RWPE1 (cell line): ENCODE measurements at regions not wholly inside any gene's neighbourhood (a gene's known extent, or its start where the extent isn't known, plus 50 kb on each side); places are given as distances from the start of the nearest gene placed in this dataset.

ENCODE experiments used
- CTCF ChIA-PET: fragments of 350-600 bp; sonication (Branson Sonifier 250); formaldehyde crosslinking; extraction: SDS; loops from one replicate; lab custom pipeline; 2021; lab: Yijun Ruan, JAX
- POLR2A ChIA-PET: fragments of 400-600 bp; formaldehyde crosslinking; extraction: SDS; loops from one replicate; lab custom pipeline; 2020; ENCODE audit warnings: antibody characterized with exemption; ENCODE audit not compliant: low non-redundant PET; lab: Yijun Ruan, JAX
- DNase-seq: peaks from one replicate; pipeline ENCODE4 v3.0.0; 2012; ENCODE audit warnings: low spot score
- H3K27ac ChIP-seq: fragments of 450-650 bp; 2 replicates; pipeline ENCODE4 v1.5.1; 2017
- TF ChIP-seq, protein P1 (sequence below): fragments of 450-650 bp; conservative IDR thresholded peaks from 2 replicates; pipeline ENCODE4 v1.5.1; 2017; ENCODE audit warnings: low read depth, mild to moderate bottlenecking

DNA sequence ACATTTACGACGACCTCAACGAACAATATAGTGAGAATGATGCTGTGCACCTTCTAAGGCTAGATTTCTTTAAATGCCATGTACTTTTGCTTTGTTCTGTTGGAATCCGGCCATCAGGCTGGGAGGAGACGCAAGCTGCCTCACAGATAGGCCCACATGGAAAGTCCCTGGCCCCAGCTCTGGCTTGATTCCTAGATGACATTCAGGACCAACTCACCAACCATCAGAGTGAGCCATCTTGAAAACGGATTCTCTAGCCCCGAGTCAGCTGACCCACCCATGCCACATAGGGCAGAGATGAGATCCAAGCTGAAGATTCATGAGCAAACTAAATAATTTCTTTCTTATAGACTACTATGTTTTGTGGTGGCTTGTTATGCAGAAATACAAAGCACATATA lies 164.4 kb downstream of the ZNF281 start:
- POLR2A ChIA-PET: no interaction called here
- H3K27ac ChIP-seq: no peak overlapping the region
- no peak for DNase-seq
- CTCF ChIA-PET: interaction anchor here (0.6 to 0.7 kb wide), 2 partner anchors 30 to 66 kb away, joined by 3 read pairs; no protein-coding TSS in a partner anchor
- TF ChIP-seq, protein P1, sequence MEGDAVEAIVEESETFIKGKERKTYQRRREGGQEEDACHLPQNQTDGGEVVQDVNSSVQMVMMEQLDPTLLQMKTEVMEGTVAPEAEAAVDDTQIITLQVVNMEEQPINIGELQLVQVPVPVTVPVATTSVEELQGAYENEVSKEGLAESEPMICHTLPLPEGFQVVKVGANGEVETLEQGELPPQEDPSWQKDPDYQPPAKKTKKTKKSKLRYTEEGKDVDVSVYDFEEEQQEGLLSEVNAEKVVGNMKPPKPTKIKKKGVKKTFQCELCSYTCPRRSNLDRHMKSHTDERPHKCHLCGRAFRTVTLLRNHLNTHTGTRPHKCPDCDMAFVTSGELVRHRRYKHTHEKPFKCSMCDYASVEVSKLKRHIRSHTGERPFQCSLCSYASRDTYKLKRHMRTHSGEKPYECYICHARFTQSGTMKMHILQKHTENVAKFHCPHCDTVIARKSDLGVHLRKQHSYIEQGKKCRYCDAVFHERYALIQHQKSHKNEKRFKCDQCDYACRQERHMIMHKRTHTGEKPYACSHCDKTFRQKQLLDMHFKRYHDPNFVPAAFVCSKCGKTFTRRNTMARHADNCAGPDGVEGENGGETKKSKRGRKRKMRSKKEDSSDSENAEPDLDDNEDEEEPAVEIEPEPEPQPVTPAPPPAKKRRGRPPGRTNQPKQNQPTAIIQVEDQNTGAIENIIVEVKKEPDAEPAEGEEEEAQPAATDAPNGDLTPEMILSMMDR: no peak

DNA sequence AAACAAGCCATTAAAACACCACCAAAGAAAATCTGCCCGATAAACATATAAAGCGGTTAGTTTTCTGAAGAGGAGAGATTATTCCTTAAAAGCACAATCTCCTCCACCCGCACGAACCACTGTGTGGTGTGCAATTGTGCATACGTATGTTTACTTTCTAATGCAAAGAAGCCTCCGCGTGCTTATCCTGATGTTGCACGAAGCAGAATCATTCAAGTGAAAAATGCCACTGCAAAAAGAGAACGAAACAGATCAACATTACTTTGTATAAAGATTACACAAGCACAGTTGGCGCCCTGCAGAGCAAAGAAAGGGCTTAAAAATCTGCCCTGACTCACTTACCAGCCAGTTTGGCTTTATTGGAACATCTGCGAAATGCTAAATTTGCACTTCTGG lies 166.8 kb downstream of the ZNF281 start:
- no peak overlapping the region for H3K27ac ChIP-seq
- POLR2A ChIA-PET: no interaction called here
- TF ChIP-seq, protein P1: no peak
- CTCF ChIA-PET: interaction anchor here (0.6 kb wide), 1 partner anchor 403 kb away, joined by 3 read pairs; no protein-coding TSS in a partner anchor
- no peak for DNase-seq

DNA sequence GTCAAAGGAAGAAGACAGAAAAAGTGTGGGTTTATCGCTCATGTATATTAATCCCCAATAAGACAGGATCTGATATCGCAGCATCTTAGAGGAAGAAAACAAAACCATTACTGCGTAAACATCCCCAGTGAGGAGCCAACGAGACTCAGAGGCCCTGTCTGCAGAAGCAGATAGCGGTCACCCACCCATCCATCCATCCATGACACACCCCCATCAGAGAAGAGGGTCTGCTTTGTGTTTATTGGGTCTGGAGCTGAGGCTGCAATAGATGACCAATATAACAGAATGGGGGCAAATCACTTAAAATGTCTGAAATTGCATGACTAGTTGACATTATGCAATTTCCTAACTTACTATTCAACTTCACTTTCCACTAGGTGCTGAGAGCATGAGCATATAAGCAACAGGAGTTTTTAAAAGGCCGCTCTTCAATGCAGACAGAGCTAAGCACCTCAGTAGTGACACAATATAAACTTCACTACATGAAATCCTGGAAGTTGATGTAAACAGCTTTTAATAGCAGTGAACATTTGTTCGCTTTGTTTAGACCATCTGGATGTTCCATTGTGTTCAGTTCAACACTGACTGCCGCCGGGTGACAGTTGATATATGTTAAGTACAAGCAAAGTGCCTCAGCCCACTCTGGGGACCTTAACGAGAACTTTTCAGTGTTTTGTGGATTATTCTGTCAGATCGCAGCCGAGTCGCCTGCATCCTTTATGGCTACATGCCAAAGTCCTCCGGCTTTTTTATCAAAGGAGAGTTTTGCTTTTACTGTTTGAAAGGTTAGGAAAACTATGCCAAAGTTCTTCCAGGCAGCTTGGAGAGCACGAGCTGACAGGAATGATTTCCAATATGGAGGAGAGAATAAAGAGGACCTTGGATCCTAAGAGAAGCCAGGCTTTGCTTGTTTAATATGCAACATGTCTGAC lies 167.5 kb downstream of the ZNF281 start:
- TF ChIP-seq, protein P1: no peak
- ChIA-PET CTCF (interaction anchor here (0.6 to 1.5 kb wide), 3 partner anchors 16 to 1274 kb away, joined by 3 to 6 read pairs (median 5); no protein-coding TSS in a partner anchor), POLR2A (no interaction called here)
- no peak for DNase-seq
- H3K27ac ChIP-seq: no peak overlapping the region

DNA sequence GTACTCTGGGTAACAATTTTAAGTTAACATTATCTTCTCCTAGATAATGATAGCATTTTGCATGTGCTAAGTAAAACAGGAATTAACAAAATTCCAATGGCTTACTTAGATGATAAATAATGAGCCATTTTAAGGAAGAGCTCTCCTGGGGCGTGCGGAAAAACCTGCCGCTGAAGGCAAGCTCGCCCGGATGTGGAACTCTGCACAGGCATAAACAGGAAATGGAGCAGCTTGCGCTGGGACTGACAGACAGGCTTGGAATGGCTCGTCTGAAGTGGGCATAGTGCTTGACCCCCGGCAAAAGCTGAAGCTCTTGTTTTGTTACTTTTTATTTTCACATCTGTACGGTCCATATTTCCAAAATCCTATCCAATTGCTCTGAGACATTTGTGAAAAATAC lies 169.2 kb downstream of the ZNF281 start:
- DNase-seq: no peak
- CTCF ChIA-PET: interaction anchor here (0.6 to 1.5 kb wide), 2 partner anchors 13 to 18 kb away, joined by 3 to 5 read pairs; no protein-coding TSS in a partner anchor
- TF ChIP-seq, protein P1: no peak
- no peak overlapping the region for H3K27ac ChIP-seq
- POLR2A ChIA-PET: no interaction called here

DNA sequence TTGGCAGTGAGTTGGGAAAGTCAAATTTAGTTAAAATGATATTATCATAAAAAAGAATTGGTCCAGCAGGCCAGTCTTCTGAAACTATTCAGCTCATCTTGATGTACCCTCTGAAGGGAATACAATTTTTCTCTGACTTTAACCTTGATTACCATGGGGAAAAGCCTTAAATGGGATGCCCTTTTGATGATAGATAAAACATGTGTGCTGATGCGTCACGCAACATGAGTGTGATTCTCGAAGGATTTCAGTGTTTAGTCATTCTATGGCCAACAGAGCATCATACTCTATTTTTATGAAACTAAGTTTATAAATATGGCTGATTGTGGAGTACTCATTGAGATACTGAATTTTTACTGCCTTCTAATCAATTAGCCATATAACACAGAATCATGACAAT lies 171.5 kb downstream of the ZNF281 start:
- H3K27ac ChIP-seq: no peak overlapping the region
- no peak for DNase-seq
- ChIA-PET CTCF (interaction anchor here (0.6 kb wide), 1 partner anchor 277 kb away, joined by 4 read pairs; no protein-coding TSS in a partner anchor), POLR2A (no interaction called here)
- TF ChIP-seq, protein P1: no peak

DNA sequence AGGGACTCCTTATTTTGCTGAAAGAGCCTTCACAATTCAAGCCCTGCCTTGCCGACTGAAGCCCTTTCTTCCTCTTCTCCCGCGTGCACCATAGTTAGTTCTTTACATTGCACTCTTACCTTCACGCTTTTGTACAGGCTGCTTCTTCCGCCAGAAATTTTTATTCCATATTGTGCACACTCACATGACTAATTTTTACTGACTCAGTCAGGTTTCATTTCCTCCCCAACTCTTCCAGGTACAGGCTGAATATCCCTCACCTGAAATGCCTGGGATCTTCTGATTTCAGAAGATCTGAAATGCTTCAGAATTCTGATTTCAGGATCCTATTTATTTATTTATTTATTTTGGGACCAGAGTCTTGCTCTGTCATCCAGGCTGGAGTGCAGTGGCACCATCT lies 172.8 kb downstream of the ZNF281 start:
- POLR2A ChIA-PET: no interaction called here

More for the DNA sequence above, 172.8 kb downstream of the ZNF281 start:
- DNase-seq: no peak
- CTCF ChIA-PET: no interaction called here
- no peak overlapping the region for H3K27ac ChIP-seq
- TF ChIP-seq, protein P1: no peak
